ENCODE measurements at regions not wholly inside any gene's neighbourhood (a gene's known extent, or its start where the extent isn't known, plus 50 kb on each side); places are given as distances from the start of the nearest gene placed in this dataset.
"Not testable (repeated sequence)": the region's sequence is repeated elsewhere in the genome, so short reads cannot be mapped to it uniquely, and the experiment has no call there.

DNA sequence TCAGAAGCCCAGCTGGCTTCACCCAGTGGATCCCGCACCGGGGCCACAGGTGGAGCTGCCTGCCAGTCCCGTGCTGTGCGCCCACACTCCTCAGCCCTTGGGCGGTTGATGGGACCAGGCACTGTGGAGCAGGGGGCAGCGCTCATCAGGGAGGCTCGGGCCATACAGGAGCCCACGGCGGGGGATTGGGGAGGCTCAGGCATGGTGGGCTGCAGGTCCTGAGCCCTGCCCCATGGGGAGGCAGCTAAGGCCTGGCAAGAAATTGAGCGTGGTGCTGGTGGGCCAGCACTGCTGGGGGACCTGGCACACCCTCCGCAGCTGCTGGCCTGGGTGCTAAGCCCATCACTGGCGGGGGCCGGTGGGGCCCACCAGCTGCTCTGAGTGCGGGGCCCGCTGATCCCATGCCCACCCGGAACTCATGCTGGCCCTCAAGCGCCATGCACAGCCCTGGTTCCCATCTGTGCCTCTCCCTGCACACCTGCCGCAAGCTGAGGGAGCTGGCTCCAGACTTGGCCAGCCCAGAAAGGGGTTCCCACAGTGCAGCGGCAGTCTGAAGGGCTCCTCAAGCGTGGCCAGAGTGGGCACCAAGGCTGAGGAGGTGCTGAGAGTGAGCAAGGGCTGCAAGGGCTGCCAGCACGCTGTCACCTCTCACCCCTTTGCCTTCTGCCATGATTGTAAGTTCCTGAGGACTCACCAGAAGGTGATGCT is 705.1 kb downstream of the STPG2 start:
- TF ChIP-seq POLR2AphosphoS5 (IDR thresholded peaks at IDR 0.05; ENCODE audit: low read depth, low read length); POLR2A (IDR thresholded peaks at IDR 0.05; ENCODE audit: low read depth, low read length); TAF1 (IDR thresholded peaks at IDR 0.05; ENCODE audit: borderline replicate concordance, low read depth, low read length): not testable (repeated sequence)
